DND-41 (cell line): ENCODE measurements at regions not wholly inside any gene's neighbourhood (a gene's known extent, or its start where the extent isn't known, plus 50 kb on each side); places are given as distances from the start of the nearest gene placed in this dataset.

Experiments
- CTCF ChIP-seq: IDR thresholded peaks from 2 replicates; pipeline ENCODE4 v1.5.1; 2012; ENCODE audit warnings: borderline replicate concordance, low read length, moderate library complexity, mild to moderate bottlenecking; ENCODE audit not compliant: poor library complexity, severe bottlenecking; ENCODE audit errors: extremely low read depth
- EZH2 ChIP-seq: IDR thresholded peaks from 3 replicates; pipeline ENCODE4 v1.6.1; 2012; ENCODE audit warnings: borderline replicate concordance, low read depth, mild to moderate bottlenecking, moderate library complexity, low read length, inconsistent platforms; ENCODE audit not compliant: severe bottlenecking

- TF ChIP-seq CTCF = no peak
- no peak for TF ChIP-seq EZH2
Observed at GRCh38 chr4:35604724-35605123, 639.6 kb downstream of the ARAP2 start.
